ENCODE measurements at regions not wholly inside any gene's neighbourhood (a gene's known extent, or its start where the extent isn't known, plus 50 kb on each side); places are given as distances from the start of the nearest gene placed in this dataset.

DNA sequence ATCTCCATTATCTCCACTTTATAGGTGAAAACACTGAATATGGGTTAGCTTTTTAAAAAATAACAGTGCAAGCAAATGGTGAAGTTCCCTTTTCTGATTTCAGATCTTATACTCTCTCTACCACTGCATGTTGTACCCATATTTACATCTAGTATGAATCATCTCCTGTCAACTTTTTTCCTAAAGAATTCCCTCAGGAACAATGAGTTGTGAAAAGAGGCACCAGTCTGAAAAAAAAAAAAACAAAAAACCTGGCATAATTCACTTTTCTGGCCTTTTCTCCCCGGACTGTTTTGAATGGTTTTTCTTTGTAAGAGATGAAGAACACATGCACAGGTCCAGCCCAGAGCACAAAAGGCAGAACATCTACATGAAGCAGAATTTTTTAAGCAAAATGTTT is 596.0 kb downstream of the COL12A1 start:
- DNase-seq: no peak

DNA sequence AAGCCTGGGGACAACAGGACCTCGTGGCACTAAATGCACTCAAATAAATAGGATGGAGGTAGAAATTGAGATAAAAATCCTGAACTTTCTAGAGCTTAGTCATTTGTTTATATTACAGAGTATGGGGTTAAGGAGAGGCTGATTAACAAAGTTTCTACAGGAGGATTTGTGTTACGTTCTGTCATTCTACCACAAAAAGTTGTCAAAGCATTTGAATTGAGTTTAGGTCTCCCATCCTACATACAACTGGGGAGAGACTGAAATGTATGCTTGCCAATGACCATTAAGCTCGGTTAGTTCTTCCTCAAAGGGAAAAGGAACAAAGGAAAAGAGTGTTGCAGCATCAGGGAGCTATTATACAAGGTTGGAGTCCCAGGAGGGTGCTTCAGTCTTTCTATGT is 597.9 kb downstream of the COL12A1 start:
- DNase-seq: no peak

DNA sequence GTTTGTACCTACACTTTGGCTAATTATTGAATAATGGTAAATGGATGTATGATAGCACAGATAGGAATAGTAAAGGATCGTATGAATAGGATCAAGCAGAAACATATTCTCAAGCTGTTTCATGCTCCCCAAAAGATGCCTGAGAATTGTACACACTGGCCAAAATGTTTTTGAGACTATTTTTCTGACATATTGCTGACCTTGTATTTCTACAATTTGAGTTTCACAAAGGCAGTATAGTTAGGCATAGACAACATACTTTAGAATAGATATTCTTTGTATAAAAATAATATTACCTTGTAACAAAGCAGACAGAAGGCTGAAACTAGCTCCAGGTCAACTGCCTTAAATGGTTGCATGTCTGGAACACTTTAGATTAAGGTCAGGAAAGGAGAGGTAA is 598.4 kb downstream of the COL12A1 start:
- no peak for DNase-seq

DNA sequence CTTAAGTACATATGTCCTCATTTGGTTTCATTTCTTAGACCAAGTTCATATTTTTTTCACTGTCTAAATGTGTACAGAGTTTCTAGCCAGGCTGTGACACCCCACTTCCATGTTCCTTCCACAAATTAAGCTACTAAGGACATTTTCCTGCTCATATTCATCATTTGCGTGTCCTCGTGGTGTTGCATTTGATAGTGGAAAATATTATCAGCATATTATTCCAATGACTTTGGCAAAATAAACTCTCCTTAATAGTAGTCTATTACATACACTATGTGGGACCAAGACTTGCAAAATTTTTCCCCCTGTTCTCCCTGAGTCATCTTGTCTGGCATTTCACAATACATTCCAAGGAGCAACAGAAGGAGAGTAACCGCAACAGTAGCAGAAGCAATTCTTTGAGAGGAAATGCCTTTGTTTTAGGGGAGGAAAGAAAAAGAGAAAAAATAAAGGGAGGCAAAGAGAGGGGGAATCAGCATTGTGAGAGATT is 599.2 kb downstream of the COL12A1 start:
- DNase-seq: no peak

DNA sequence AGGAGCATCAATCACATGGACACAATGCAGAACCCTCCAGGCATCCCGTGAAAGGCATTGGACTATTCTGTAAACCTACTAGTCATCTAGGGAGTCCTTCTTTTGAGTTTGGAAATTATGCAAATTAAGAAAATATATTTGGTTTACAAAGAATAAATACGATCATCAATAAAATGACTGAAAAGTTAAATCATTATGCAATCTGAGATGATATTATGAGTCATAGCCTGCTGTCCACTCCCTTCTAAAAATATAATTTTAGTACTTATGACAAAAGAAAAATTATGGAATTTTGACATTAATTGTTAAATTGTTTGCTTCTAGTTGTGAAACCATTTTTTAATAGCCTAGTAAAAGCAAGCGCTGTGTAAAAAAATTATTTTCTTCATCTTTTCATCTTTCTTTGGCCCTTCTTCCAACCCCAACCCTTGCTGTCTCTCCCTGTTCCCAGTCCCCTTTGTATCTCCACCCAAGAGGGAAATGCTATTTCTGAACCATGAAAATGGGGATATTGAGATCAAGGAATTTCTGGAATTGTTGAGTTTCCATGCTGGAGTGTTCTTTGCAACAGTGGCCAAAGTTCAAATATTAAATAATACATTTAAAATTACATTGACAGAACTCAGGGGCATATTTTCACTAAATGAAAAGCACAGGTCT is 599.8 kb downstream of the COL12A1 start:
- no peak for DNase-seq

DNA sequence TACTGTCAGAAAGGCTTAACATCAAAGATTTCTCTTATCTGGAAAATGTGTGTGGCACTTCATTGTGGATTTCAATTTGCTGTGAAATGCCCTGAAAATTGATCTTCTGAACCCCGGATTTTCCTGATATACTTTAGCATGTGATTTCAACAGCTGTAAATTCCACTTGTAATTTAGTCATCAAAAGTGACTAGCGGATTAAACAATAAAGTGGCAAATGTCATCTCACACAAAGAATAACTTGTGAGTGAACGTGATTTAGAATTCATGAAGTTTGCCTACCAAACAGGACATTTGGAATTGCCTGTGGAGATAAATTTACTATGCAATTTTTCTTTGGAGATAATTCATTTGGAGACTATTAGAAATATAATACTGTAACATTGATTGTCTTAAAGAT is 601.6 kb downstream of the COL12A1 start:
- no peak for DNase-seq

DNA sequence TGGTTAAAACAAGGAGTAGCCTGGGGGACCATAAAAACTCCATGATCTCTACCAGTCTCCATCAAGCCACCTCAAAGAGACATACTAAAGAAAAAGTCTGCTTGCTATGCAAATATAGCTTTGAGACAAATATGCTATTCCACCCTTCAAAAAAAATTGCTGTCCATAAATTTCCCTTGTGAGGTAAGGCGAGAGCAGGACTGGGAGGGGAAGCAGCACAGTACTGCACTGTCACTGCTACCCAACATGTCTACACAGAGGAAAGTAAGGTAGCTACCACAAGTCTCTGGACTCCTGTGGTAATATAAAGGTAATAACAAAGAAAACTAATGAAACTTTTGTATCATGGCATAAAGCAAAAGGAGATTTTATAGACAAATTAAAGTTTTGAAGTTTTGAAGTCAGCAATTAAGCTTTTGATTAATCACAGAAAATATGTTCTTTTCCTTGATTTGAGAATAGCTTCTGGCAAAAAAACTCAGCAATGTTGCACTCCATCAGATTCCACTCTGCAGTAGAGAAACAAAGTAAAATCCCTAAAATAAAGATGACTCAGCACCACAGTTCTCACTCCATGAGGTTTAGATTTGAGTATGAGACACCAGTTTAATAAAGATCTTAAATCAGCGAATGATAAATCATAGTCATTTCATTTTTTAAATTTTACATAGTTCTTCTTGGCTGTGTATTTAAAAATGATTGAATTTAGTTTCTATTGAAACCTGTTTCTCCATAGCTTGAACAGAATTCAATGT is 602.4 kb downstream of the COL12A1 start:
- no peak for DNase-seq

DNA sequence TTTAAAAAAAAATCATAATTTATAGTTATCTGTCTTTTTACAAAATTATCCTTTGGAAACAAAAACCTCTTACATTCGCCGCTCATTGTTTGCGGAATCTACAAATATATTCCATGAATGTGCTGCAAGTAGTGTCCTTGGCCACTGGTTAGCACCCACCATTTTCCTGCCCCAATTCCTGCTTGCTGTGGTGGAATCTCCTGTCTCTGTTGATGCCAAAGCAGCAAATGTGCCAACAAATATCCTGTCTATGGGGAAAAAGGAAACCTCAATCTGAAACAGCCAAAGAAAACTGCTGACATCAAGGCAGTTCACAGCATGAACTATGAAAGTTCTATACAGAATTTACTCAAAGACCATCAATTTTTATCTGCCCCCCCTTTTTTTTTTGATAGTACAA is 603.6 kb downstream of the COL12A1 start:
- DNase-seq: no peak

DNA sequence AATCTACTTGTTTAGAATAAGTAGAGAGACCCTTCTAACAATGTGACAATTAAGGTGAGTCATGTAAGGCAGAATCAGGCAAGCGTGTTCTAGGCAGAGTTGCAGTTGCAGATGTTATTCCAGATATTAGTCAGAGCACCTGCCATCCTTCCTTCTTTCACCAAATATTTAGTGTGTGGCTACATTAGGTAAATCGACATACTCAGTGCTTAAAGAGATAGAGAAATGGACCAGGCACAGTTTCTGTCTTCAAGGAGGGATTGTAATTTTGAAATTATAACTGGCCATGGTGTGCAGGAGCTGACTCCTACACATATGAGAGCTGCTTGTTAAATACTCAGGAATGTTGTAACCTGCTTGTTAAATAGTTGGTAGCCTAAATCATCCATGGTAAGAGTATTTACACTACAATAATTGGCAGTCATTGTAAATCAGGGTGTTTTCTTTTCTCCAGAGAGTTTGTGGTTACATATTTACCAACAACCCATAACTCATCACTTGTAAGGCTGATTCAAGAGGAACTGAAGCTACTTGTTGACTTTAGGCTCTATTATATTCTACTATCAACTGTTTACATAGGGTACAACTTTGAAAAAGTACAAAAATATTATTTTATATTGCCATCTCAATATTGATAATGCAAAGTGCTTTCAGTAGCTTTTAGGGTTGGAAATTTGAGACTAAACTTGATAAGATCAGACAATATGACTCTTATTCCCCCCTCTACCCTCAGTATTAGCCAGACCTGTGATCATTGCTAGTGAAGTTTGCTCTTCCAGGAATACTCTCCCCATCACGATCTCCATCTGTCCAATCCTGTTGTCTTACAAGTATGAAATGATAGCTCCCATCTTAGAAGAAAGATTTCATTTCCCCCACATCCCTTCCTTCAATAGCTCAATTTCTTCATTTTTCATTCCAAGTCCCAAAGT is 607.1 kb downstream of the COL12A1 start:
- no peak for DNase-seq

DNA sequence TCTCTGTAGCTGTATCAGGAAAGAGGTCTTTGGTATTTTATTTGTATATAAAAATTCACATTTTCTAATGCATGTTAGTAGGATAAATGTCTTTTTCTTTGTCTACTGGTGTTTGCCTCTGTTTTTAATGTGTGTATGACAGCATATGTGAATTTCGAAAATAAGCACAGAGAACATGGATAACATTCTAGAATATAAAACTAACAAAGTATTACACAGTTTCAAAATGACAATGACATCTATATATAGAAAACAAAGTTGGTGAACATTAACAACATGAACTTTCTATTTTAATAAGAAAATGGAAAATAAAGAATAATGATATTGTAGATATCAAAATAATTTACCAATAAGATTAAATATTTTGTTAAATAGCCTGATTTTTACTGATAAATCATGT is 608.0 kb downstream of the COL12A1 start:
- DNase-seq: no peak

DNA sequence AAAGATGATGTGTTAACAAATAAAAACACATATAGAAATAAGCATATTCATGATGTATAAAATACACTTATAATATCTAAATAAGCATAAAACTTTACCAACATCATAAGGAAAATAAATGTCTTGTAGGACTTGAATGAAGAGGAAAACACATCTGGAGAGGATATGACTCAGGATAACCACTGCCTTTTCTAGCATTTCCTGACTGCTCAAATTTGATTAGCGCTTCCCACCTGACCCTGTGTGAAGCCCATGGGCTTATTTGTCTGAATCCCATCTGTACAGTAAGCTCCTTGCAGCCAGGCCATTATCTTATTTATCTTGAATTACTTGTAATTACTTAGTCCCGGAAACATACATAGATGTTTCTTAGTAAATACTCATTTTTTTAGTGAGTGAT is 608.6 kb downstream of the COL12A1 start:
- no peak for DNase-seq

DNA sequence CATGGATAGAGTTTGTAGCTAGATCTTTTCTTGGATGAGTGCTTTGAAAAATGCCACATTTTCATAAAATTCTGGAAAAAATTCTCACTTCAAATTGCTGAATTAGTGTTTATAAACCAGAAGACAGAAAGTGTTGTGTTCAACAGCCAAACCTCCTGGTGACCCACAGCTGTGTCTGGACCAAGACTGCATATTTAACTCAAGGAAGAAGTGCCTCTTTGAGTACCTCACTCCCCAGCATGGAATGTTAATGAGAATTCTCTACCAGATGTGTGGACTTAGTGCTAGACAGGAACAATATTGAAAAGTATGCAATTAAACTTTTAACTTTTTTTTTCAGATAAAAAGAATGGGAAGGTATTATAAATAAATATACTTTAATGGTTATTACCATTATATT is 609.3 kb downstream of the COL12A1 start:
- DNase-seq: no peak

DNA sequence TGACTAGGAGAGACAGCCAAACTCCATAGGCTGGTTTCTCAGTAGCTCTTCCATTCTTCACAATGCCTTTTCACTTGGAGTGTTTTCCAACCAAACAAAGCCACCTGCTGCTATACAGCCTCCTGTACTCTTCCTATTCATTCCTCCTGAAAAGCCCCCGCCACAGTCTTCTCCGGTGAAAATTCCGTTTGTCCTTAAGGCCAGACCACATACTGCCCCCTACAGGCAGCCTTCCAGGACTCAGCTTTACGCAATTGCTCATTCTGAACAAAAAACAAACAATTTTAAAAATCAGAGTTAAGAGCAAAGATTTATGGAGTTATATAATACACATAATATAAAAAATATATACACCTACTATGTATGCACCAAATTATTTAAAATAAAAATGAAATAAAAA is 611.5 kb downstream of the COL12A1 start:
- DNase-seq: peak; percentile 3

DNA sequence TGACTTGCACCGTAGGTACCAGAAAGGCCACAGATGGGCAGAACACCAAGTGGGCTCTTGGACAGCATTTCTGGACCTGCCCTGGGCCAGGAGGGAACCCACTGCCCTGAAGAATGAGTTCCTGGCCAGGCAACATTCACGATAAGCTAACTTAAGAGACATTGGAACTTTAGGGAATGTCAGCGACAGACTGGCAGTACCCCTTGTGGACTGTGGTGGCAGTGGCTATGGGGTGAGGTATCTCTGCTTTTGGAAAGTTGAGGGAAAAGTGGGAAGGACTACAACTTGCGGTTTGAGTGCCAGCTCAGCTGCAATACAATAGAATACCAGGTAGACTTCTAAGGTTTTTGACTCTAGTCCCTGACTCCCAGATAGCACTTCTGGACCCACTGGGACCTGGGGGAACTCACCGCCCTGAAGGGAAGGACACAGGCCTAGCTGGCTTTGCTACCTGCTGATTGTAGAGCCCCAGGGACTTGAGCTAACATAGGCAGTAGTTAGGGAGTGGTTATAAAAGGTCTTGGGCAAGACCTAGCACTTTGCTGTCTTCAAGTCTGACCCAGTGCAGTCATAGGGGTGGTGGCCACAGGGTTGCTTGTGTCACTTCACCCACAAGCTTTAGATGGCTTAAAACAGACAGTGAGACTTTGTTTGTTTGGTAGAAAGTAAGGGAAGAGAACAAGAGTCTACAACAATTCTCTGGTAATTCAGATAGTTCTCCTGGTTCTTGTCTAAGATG is 617.6 kb downstream of the COL12A1 start:
- no peak for DNase-seq

DNA sequence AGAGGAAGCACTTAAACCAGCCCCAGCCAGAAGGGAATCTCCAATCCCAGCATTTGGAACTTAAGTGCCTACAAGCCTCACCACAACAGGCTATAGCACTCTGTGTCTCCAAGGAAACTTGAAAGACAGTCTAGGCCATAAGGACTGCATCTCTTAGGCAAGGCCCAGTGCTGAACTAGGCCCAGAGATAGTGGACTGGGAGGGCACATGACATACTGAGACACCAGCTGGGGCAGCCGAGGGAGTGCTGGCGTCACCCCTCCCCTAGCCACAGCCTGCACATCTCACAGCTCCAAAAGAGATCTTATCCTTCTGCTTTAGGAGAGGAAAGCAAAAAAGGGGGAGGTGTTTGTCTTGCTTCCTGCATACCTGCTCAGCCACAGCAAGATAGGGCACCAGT is 618.5 kb downstream of the COL12A1 start:
- no peak for DNase-seq

DNA sequence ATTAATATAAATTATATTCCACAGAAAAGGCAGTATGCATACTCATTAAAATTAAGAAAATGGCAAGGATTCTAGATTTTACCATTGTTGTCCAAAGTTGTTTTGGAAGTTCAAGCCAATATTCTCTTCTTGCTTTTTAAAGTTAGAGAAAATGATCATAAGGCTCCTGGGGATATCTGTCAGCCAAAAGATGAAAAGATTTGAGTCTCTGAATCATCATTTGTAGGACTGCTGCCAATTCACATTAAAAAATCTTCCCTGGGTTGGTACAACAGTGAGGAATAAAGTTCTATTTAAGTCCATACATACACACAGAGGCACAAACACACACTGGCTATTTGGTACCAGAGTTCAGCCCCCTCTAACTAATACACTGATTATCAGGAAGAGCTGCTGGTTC is 620.1 kb downstream of the COL12A1 start:
- DNase-seq: no peak

DNA sequence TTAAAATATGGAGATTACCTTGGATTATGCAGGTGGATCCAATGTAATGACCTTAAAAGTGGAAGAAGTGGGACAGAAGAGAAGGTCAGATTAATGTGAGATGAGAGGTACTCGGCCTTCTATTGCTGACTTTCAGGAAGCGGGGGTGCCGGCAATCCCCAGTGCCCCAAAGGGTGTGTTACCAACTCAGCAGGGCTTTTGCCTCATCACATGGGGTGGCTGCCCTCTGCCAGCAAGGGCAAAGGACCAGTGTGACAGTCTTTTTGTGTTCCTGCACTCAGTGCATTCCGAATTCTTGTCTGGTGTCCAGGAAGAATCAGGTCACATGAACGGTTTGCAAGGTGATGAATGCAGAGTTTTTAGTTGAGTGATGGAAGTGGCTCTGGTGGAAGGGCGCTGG is 624.2 kb downstream of the COL12A1 start:
- no peak for DNase-seq

DNA sequence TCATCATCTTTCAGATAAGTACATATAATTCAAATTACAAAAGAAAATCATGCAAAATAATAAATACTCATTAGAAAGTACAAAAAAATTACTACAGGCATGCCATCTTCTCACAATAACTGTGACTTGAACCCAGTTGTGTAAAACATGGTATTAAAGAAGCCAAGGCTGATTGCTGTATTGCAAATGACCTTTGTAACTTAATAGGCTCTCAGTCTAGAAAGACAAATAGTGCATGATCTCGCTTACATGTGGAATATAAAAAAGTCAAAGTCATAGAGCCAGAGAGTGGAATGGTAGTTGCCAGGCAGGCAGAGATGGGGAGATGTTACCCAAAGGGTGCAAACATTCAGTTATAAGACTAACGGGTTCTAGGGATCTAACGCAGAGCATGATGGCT is 626.1 kb downstream of the COL12A1 start:
- DNase-seq: no peak

DNA sequence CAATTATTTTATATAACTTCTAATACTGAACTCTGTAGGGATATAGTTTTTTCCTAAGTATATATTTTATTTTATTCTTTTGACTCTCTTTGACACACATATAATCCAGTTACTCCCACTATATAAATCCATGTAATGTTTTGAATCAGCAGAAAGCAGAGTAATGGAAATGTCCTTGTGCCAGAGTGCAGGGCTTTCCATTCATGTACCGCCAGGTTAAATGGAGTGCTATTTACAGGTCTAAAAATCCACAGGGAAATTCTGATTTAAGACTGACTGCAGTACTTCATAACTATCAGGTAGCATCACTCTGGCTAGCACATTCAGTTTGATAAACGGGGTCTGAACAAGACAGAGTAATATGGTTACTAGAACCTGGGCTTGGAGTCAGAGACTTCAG is 626.8 kb downstream of the COL12A1 start:
- DNase-seq: no peak

DNA sequence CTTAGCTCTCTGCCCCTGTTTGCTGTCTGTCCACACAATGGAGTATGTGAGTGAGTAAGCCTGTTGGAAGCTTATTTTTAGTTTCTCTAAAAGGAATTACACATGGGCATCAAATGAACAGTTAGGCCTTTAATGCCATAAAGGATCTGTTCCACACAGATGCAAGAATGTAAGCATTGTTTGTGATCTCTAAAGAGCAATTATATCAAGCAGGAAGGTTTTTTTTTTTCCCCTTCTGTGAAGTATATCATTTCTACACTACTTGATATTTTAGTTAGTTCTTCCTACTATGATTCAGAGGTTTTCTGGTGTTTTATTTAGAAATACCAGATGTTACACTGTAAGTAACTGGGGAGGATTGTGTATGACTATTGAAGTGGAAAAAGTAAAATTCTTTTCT is 627.5 kb downstream of the COL12A1 start:
- DNase-seq: no peak

DNA sequence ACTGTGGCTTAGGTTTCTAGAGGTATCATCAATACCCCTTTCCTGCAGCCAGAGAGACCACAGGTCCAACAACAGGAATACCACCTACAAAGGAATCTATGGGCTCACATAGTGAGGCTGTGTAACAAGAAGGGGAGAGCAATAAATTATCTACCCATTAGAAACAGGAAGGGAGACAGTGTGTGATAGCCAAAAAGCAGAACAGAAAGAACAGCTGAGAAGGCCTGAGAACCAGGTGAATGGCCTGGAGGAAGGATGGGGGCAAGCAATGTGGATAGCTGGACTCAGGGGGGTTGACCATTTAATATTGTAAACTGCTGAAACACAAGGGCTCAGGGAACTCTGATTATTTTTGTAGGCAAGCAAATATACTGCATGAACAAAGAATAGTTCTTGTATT is 628.2 kb downstream of the COL12A1 start:
- DNase-seq: no peak

DNA sequence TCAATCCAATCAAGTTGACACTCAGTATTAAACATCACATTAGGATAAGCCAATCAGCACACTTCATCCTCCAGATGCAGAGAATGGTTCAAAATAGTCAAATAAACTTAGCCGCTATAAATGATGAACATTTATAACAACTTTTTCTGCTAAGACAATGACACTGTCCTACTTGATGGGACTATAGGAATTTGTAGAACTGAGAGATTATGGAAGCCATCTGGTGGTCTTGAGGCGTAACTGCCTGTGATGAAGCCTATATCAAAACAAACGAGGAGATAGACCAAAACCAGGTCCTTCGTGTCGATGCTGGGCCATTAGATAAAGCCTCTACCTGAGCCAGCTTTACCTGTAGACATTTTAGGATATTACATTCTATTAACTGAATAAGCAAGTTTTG is 631.1 kb downstream of the COL12A1 start:
- DNase-seq: peak; percentile 56

DNA sequence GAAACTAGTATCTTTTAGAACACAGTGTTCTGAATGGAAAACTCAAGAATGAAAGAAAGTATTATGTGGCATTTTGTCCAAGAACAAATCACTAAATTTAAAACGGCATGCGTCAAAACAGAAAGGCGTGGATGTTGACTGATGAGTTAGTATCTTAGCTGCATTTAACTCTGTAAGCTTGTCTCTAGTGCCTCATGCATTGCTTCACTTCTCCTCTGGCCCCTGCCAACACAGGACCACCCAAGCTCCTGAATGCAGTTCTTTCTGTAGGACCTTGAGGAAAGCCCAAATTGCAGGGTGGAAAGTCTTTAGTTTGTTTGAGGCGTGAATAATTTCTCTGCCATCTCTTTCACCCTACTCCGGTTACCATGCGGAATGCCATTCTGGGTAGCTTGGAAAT is 632.2 kb downstream of the COL12A1 start:
- DNase-seq: no peak

All from OCI-M1 (cell line).